ENCODE measurements at regions not wholly inside any gene's neighbourhood (a gene's known extent, or its start where the extent isn't known, plus 50 kb on each side); places are given as distances from the start of the nearest gene placed in this dataset.

GRCh38 chr1:45258059-45258650, 51.8 kb upstream of the ZSWIM5 start:
- Histone ChIP-seq H2AK5ac (ENCODE audit: low read depth, low read length) (no peak overlapping the region), H3K23ac (ENCODE audit: insufficient read length) (no peak overlapping the region), H3K36me3 (ENCODE audit: control insufficient read depth in 2 of 4, insufficient read depth in 4 of 4, low read length in 3 of 4) (peaks cover 0 to 2% (median 0%) of the 10 kb centered on the region in 4 experiments; a peak in 1 of 8 replicates), H3K23me2 (ENCODE audit: low read depth, low read length) (no peaks in the 10 kb centered on the region), H2BK15ac (ENCODE audit: low read length) (no peak overlapping the region), H3K4me1 (replicated peaks in 1 of 4; ENCODE audit: control insufficient read depth in 3 of 4, insufficient read depth in 4 of 4, low read length in 3 of 4) (no peaks in the 10 kb centered on the region), H3K9ac (replicated peaks in 1 of 4; ENCODE audit: extremely low read depth in 1 of 4, low read depth in 3 of 4, low read length in 3 of 4) (no peak overlapping the region), H4K20me1 (replicated peaks in 1 of 2; ENCODE audit: control insufficient read depth in 1 of 2, insufficient read depth in 2 of 2, low read length in 2 of 2) (no peaks in the 10 kb centered on the region), H3K14ac (ENCODE audit: insufficient read length) (no peak overlapping the region), H3K79me1 (ENCODE audit: low read depth, low read length) (no peaks in the 10 kb centered on the region), H4K5ac (ENCODE audit: insufficient read length, low read depth, low read length) (no peak overlapping the region), H2AFZ (ENCODE audit: low read length) (no peak overlapping the region), H3K56ac (replicated peaks; ENCODE audit: insufficient read length, low read depth, low read length) (no peak overlapping the region), H2BK5ac (ENCODE audit: low read depth, low read length) (no peak overlapping the region), H3K27me3 (replicated peaks in 1 of 4; ENCODE audit: control insufficient read depth in 3 of 4, extremely low read depth in 1 of 4, insufficient read depth in 3 of 4, low read length in 3 of 4) (0 out of 7 replicates have a peak, but pooled peaks cover 0 to 2% (median 0%) of the 10 kb centered on the region in 4 experiments), H4K8ac (ENCODE audit: extremely low read depth, insufficient read depth, low read length) (no peak overlapping the region), H3K27ac (ENCODE audit: low read depth, low read length) (no peak overlapping the region), H3K4ac (replicated peaks; ENCODE audit: insufficient read length, low read depth, low read length) (no peak overlapping the region), H2BK12ac (ENCODE audit: low read depth, low read length) (no peak overlapping the region), H3K18ac (ENCODE audit: extremely low read depth, low read length) (no peak overlapping the region), H3K4me2 (ENCODE audit: insufficient read depth in 1 of 2, low read depth in 2 of 2, low read length in 2 of 2) (no peak overlapping the region), H3K79me2 (ENCODE audit: control insufficient read depth in 1 of 2, insufficient read depth in 2 of 2, low read length in 2 of 2) (no peaks in the 10 kb centered on the region), H3K4me3 (ENCODE audit: extremely low read depth in 1 of 4, insufficient read depth in 2 of 4, low read depth in 3 of 4, low read length in 4 of 4) (no peak overlapping the region), H4K91ac (replicated peaks; ENCODE audit: insufficient read length, low read length) (no peak overlapping the region), H2BK120ac (replicated peaks; ENCODE audit: low read depth, low read length) (no peak overlapping the region), H2BK20ac (ENCODE audit: low read length) (no peak overlapping the region), H3K9me3 (ENCODE audit: insufficient read depth in 2 of 2, low read depth in 1 of 2, low read length in 1 of 2) (peaks cover 29 to 41% of the 10 kb centered on the region in 2 experiments)
- ChIA-PET POLR2A (ENCODE audit: partially characterized antibody) (no interaction called here), CTCF (ENCODE audit: partially characterized antibody) (interaction anchor here (0.9 to 2.3 kb wide), 3 partner anchors 20 to 239 kb away, joined by 3 to 6 read pairs (median 3); no protein-coding TSS in a partner anchor)
- DNase-seq (ENCODE audit: low read depth in 1 of 2, low spot score in 2 of 2) (no peak), FAIRE-seq (no peak)
- TF ChIP-seq CEBPB (IDR thresholded peaks at IDR 0.05; ENCODE audit: low read depth, low read length) (no peak), CBX5 (IDR thresholded peaks at IDR 0.05; ENCODE audit: low read depth, low read length) (0 out of 2 replicates have a peak, but pooled peaks have one; percentile 65)
- 100% methylated on average over 1 of the region's 1 CpG; no CpG with 5 or more reads in 1 of the 2 experiments for WGBS, 2 experiments (ENCODE audit: extremely low coverage in 1 of 2, insufficient coverage in 1 of 2, insufficient read length in 1 of 2, insufficient replicate concordance in 2 of 2, low coverage in 1 of 2, low lambda C conversion rate in 2 of 2, missing lambda C conversion rate in 1 of 2)

Measured in H1 (cell line).